ENCODE measurements at regions not wholly inside any gene's neighbourhood (a gene's known extent, or its start where the extent isn't known, plus 50 kb on each side); places are given as distances from the start of the nearest gene placed in this dataset.

DNA sequence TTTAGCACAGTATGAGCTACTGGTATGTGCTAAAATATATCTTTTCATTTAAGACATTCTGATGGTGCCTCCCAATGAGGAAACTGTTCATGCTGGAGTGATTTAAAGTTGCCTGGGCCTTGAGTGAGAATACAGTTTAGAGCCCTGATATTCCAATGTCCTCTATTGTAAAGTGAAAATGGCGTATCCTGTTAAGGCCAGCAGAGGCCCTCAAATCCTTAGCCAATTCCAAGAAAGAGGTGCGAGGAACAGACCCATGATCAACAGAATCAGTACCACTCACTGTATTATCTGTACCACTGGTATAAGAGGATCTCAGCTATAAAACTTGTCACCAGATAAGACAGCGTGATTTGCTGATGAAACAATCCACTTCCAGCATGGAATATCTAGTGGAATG lies 273.1 kb upstream of the SLITRK5 start:
- TF ChIP-seq POLR2A (IDR thresholded peaks at IDR 0.05; ENCODE audit: low read depth, low read length) (no peak), TAF1 (IDR thresholded peaks at IDR 0.05; ENCODE audit: borderline replicate concordance, low read depth, low read length) (no peak)
